GM12878 (cell line): ENCODE measurements at regions not wholly inside any gene's neighbourhood (a gene's known extent, or its start where the extent isn't known, plus 50 kb on each side); places are given as distances from the start of the nearest gene placed in this dataset.

Experiments
- ATF2 ChIP-seq: IDR thresholded peaks from 2 replicates; pipeline ENCODE4 v1.6.1; 2012; ENCODE audit warnings: low read length, inconsistent platforms
- BACH1 ChIP-seq: fragments of 450-650 bp; IDR thresholded peaks from 2 replicates; pipeline ENCODE4 v1.6.1; 2017; ENCODE audit warnings: mild to moderate bottlenecking, borderline replicate concordance
- JUNB ChIP-seq: IDR thresholded peaks from 2 replicates; pipeline ENCODE4 v1.6.1; 2016; ENCODE audit warnings: antibody characterized with exemption, mild to moderate bottlenecking
- POLR2A ChIP-seq: IDR thresholded peaks from 2 replicates; pipeline ENCODE4 v1.6.1; 2011; ENCODE audit warnings: low read depth, mild to moderate bottlenecking, low read length
- ZNF592 ChIP-seq: fragments of 450-650 bp; IDR thresholded peaks from 2 replicates; pipeline ENCODE4 v1.6.1; 2017; ENCODE audit warnings: mild to moderate bottlenecking, moderate library complexity

GRCh38 chr17:15085890-15086677 is 179.0 kb downstream of the PMP22 start:
- TF ChIP-seq ATF2 (no peak), POLR2A (no peak), JUNB (no peak), BACH1 (no peak), ZNF592 (no peak)
